ENCODE measurements at regions not wholly inside any gene's neighbourhood (a gene's known extent, or its start where the extent isn't known, plus 50 kb on each side); places are given as distances from the start of the nearest gene placed in this dataset.

GRCh38 chr1:104953555-104953954 lies 1203.9 kb downstream of the AMY1C start:
- TF ChIP-seq CTCF (IDR thresholded peaks at IDR 0.05) (no peak), POLR2A (IDR thresholded peaks at IDR 0.05) (no peak)
